Memory B cell (primary cell): ENCODE measurements at regions not wholly inside any gene's neighbourhood (a gene's known extent, or its start where the extent isn't known, plus 50 kb on each side); places are given as distances from the start of the nearest gene placed in this dataset.

Experiments
- ATAC-seq: fragments of 150-1000 bp; cut with Tn5 transposase; 2 replicates; pipeline ENCODE4 v1.10.0; 2021; ENCODE audit warnings: low read depth, mild to moderate bottlenecking, moderate library complexity
- DNase-seq, 2 donors: peaks; one replicate each; pipeline ENCODE4 v3.0.0; 2022; ENCODE audit warnings: low spot score in 2 of 2
- H3K27ac Mint-ChIP-seq: one replicate; pipeline ENCODE4 v1.8.0; 2022; ENCODE audit warnings: mild to moderate bottlenecking, moderate library complexity, mixed read lengths
- H3K27me3 Mint-ChIP-seq: one replicate; pipeline ENCODE4 v1.8.0; 2022; ENCODE audit warnings: mixed read lengths
- H3K36me3 Mint-ChIP-seq: one replicate; pipeline ENCODE4 v1.8.0; 2022; ENCODE audit warnings: mild to moderate bottlenecking, mixed read lengths
- H3K4me1 Mint-ChIP-seq: one replicate; pipeline ENCODE4 v1.8.0; 2022; ENCODE audit warnings: mixed read lengths
- H3K4me3 Mint-ChIP-seq: one replicate; pipeline ENCODE4 v1.8.0; 2022; ENCODE audit warnings: mild to moderate bottlenecking, moderate library complexity, mixed read lengths
- H3K9me3 Mint-ChIP-seq: one replicate; pipeline ENCODE4 v1.8.0; 2022; ENCODE audit warnings: mixed read lengths

DNA sequence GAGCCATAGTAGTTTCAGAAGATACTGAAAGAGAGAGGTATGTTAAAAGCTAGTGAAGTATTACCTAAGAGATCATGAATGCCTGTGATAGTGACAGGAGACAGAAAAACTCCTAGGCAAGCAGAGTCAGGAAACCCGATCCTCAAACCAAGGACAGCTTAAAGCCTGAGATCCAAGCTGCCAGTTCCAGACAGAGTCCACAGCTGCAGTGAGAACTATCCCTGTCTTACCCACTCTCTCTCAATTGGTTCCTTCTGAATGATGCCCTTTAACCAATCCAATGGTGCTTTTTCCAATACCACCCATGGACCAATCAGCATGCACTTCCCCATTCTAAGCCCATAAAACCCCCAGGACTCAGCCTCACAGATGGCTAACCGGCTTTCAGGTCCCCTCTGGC, 90.4 kb upstream of the PCDH10 start:
- ATAC-seq (no peak), DNase-seq (no peak)
- Mint-ChIP-seq H3K4me3 (no peak overlapping the region), H3K36me3 (no peaks in the 10 kb centered on the region), H3K4me1 (no peaks in the 10 kb centered on the region), H3K27ac (no peak overlapping the region), H3K27me3 (no peaks in the 10 kb centered on the region), H3K9me3 (peaks cover 1% of the 10 kb centered on the region)

- H3K9me3 Mint-ChIP-seq: peaks cover 1% of the 10 kb centered on the region
- no peaks in the 10 kb centered on the region for H3K4me1 Mint-ChIP-seq
- no peak overlapping the region for H3K4me3 Mint-ChIP-seq
- no peak overlapping the region for H3K27ac Mint-ChIP-seq
- ATAC-seq (no peak), DNase-seq (no peak)
- H3K36me3 Mint-ChIP-seq: no peaks in the 10 kb centered on the region
- H3K27me3 Mint-ChIP-seq: no peaks in the 10 kb centered on the region
Observed at GRCh38 chr4:133059117-133059516, 90.0 kb upstream of the PCDH10 start.

DNA sequence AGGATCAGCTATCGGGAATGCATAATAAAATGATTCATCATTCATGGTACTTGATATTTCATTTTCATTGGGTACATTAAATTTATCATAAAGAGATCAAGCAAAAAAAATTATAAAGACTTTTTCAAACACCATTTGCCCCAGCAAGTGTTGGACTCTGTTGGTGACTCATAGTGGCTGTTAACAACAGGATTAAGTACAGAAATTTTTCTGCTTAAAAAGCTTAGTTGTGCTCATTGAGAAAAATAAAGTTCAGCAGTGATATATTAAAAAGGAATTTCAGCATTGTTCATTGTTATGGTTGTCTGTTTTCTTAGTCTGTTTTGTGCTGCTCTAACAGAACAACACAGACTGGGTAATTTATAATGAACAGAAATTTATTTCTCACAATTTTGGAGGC, 86.2 kb upstream of the PCDH10 start:
- no peaks in the 10 kb centered on the region for H3K36me3 Mint-ChIP-seq
- ATAC-seq (no peak), DNase-seq (no peak)
- no peaks in the 10 kb centered on the region for H3K27me3 Mint-ChIP-seq
- H3K4me3 Mint-ChIP-seq: no peak overlapping the region
- no peaks in the 10 kb centered on the region for H3K4me1 Mint-ChIP-seq
- H3K9me3 Mint-ChIP-seq: peaks cover 5% of the 10 kb centered on the region
- H3K27ac Mint-ChIP-seq: no peak overlapping the region

DNA sequence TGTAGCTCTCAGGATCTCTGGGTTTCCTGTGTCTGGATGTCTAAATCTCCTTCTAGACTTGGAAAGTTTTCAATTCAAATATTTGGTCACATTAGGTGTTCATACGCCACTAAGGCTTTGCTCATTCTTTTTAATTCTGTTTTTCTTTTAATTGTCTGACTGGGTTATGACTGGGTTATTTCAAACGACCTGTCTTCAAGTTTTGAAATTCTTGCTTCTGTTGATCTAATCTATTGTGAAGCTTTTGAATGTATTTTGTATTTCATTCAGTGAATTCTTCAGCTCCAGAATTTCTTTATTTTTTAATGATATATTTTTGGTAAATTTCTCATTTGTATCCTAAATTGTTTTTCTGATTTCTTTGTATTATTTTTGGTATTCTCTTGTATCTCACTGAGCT, 81.0 kb upstream of the PCDH10 start:
- no peak overlapping the region for H3K27ac Mint-ChIP-seq
- no peak for ATAC-seq
- no peaks in the 10 kb centered on the region for H3K4me1 Mint-ChIP-seq
- H3K36me3 Mint-ChIP-seq: no peaks in the 10 kb centered on the region
- H3K27me3 Mint-ChIP-seq: no peaks in the 10 kb centered on the region
- peaks cover 14% of the 10 kb centered on the region for H3K9me3 Mint-ChIP-seq
- DNase-seq: no peak
- H3K4me3 Mint-ChIP-seq: no peak overlapping the region

- Mint-ChIP-seq H3K4me1 (no peaks in the 10 kb centered on the region), H3K27ac (no peak overlapping the region), H3K27me3 (no peaks in the 10 kb centered on the region), H3K4me3 (no peak overlapping the region), H3K9me3 (peaks cover 5% of the 10 kb centered on the region), H3K36me3 (no peaks in the 10 kb centered on the region)
- ATAC-seq (no peak), DNase-seq (no peak)
Observed at GRCh38 chr4:133081246-133081645, 67.8 kb upstream of the PCDH10 start.

DNA sequence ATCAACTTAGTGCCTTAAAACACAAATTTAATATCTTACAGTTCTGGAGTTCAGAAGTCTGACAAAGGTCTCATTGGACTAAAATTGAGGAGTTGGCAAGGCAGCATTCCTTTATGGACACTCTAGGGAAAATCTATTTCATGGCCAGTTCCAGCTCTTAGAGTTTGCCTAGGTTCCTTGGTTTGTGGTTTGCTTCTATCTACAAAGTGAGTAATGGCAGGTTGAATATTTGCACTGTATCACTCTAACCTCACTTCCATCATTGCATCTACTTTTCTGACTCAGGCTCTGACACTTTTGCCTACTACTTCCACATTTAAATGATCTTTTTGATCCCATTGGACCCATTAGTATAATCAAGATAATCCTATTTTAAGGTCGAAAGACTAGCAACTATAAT, 64.7 kb upstream of the PCDH10 start:
- Mint-ChIP-seq H3K27me3 (no peaks in the 10 kb centered on the region), H3K4me1 (no peaks in the 10 kb centered on the region), H3K4me3 (no peak overlapping the region), H3K36me3 (no peaks in the 10 kb centered on the region), H3K27ac (no peak overlapping the region), H3K9me3 (peaks cover 2% of the 10 kb centered on the region)
- no peak for DNase-seq
- ATAC-seq: no peak

DNA sequence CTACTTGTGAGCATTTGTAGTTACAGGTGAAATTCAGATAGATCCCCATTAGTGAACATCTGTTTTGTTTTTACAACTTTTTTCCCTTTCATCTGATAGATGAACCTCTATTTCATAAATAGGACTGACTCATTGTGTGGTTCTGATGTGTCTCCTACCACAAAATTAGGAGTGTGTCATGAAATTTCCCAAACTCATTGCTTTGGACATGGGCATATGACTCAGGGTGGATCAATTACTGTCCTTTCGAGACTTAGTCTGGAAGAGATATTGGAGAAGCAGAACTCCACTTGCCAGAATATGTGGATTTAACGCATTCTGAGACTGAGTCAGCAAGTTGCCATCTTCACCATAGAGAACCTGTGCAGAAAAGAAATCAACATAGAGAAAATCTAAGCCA, 53.5 kb upstream of the PCDH10 start:
- no peak for ATAC-seq
- Mint-ChIP-seq H3K27me3 (no peaks in the 10 kb centered on the region), H3K4me3 (no peak overlapping the region), H3K4me1 (no peaks in the 10 kb centered on the region), H3K27ac (no peak overlapping the region), H3K9me3 (no peaks in the 10 kb centered on the region), H3K36me3 (no peaks in the 10 kb centered on the region)
- no peak for DNase-seq

- Mint-ChIP-seq H3K9me3 (peaks cover 2% of the 10 kb centered on the region), H3K27me3 (no peaks in the 10 kb centered on the region), H3K4me1 (no peaks in the 10 kb centered on the region), H3K36me3 (no peaks in the 10 kb centered on the region), H3K4me3 (no peak overlapping the region), H3K27ac (no peak overlapping the region)
- no peak for DNase-seq
- no peak for ATAC-seq
Observed at GRCh38 chr4:133096972-133097371, 52.1 kb upstream of the PCDH10 start.
